ENCODE measurements at regions not wholly inside any gene's neighbourhood (a gene's known extent, or its start where the extent isn't known, plus 50 kb on each side); places are given as distances from the start of the nearest gene placed in this dataset.

DNA sequence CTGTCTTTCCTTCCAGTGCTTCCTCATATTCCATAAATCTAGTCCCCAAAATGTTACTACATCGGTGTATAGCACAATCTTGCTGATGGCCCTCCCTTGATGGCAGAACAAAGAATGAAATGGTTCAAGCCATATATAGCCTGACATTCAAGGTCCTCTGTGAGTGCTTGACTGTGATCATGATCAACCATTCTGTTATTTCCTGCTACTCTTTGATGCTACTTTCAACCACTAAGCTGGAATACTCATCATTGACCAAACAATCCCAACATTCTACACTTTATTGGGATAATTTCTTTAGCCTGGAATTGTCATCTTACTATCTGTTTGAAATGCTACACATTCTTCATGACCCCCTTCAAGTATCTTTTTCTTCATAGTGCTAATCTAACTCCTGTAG lies 633.9 kb downstream of the PLCL1 start:
- no peaks in the 10 kb centered on the region for H3K9me3 ChIP-seq
- DNase-seq, result no peak
- no peaks in the 10 kb centered on the region for H3K36me3 ChIP-seq
- H3K27me3 ChIP-seq, result no peaks in the 10 kb centered on the region
- H3K4me3 ChIP-seq (ENCODE audit: low read depth, low read length), result no peak overlapping the region
- TF ChIP-seq, protein P1, sequence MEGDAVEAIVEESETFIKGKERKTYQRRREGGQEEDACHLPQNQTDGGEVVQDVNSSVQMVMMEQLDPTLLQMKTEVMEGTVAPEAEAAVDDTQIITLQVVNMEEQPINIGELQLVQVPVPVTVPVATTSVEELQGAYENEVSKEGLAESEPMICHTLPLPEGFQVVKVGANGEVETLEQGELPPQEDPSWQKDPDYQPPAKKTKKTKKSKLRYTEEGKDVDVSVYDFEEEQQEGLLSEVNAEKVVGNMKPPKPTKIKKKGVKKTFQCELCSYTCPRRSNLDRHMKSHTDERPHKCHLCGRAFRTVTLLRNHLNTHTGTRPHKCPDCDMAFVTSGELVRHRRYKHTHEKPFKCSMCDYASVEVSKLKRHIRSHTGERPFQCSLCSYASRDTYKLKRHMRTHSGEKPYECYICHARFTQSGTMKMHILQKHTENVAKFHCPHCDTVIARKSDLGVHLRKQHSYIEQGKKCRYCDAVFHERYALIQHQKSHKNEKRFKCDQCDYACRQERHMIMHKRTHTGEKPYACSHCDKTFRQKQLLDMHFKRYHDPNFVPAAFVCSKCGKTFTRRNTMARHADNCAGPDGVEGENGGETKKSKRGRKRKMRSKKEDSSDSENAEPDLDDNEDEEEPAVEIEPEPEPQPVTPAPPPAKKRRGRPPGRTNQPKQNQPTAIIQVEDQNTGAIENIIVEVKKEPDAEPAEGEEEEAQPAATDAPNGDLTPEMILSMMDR (IDR thresholded peaks at IDR 0.05; ENCODE audit: low read depth, low read length), result no peak
- no peaks in the 10 kb centered on the region; the same call in 1 of the 2 replicates for H3K4me1 ChIP-seq

DNA sequence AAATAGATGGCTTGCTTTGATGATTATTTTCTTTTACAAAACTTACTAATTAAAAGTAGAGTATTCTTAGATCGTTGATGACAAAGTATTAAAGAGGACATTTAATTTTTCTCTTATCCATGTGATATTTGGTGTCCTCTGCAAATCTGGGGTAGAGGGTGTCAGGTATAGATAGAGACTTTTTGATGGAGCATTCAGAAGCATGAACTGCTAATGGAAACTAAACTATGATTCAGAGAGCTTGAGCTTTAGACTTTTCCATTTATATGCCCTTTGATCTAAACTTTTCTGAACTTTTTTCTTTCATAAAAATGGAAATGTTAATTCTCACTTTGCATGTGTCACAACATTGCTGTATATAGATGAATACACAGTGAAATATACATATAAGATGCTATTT lies 619.7 kb downstream of the PLCL1 start:
- TF ChIP-seq, protein P1 (IDR thresholded peaks at IDR 0.05; ENCODE audit: low read depth, low read length), result no peak
- DNase-seq, result no peak
- Histone ChIP-seq H3K27me3 (no peaks in the 10 kb centered on the region), H3K4me3 (ENCODE audit: low read depth, low read length) (no peak overlapping the region), H3K4me1 (no peaks in the 10 kb centered on the region), H3K9me3 (no peaks in the 10 kb centered on the region), H3K36me3 (no peaks in the 10 kb centered on the region)

DNA sequence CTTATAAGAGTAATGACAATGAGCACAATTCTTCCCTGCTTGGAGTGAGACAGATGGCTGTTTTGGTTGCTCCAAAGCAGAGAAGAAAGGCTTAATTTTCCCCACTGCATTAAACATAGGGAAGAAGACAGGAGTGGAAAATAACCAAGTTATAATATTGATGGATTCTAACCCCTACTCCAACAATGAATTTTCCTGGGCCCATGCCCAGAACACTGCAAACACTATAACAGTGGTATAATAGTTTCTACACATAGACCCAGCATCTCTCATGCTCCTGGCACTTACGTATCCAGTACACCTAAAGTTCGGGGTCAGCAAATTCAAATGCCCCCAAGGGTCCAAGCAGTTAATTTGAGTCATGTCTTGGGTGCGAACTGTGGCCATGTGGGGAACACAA lies 613.4 kb downstream of the PLCL1 start:
- no peak for DNase-seq
- Histone ChIP-seq H3K27me3 (0 out of 2 replicates have a peak, but pooled peaks cover 3% of the 10 kb centered on the region), H3K4me1 (no peaks in the 10 kb centered on the region), H3K4me3 (ENCODE audit: low read depth, low read length) (no peak overlapping the region), H3K9me3 (no peaks in the 10 kb centered on the region), H3K36me3 (no peaks in the 10 kb centered on the region)
- TF ChIP-seq, protein P1 (IDR thresholded peaks at IDR 0.05; ENCODE audit: low read depth, low read length), result no peak

DNA sequence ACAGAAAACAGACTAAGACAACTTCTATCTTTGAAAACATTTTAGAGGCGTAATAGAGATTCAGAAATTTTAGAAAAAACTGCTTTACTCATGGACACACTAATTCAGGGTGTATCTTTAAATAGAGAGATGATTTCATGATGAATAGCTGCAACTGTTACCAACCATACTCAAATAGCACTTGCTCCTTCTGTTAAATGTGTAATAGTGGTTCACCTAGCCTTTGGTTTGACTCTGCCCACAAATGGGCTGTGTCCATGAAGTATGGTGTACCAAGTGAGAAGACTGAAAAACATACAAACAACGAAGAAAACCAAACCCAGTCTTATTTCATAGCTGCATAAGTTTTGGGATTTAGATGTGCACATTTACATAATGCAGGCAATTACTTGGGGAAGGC lies 610.6 kb downstream of the PLCL1 start:
- H3K4me1 ChIP-seq, result no peaks in the 10 kb centered on the region
- DNase-seq, result no peak

GRCh38 chr2:198411936-198412335 lies 607.5 kb downstream of the PLCL1 start:
- H3K4me1 ChIP-seq, result no peaks in the 10 kb centered on the region
- H3K36me3 ChIP-seq, result no peaks in the 10 kb centered on the region
- H3K4me3 ChIP-seq (ENCODE audit: low read depth, low read length), result no peak overlapping the region
- TF ChIP-seq, protein P1 (IDR thresholded peaks at IDR 0.05; ENCODE audit: low read depth, low read length), result no peak
- H3K9me3 ChIP-seq, result no peaks in the 10 kb centered on the region
- H3K27me3 ChIP-seq, result 0 out of 2 replicates have a peak, but pooled peaks cover 2% of the 10 kb centered on the region
- no peak for DNase-seq

More for the DNA sequence above, 610.6 kb downstream of the PLCL1 start:
- Histone ChIP-seq H3K36me3 (no peaks in the 10 kb centered on the region), H3K27me3 (0 out of 2 replicates have a peak, but pooled peaks cover 3% of the 10 kb centered on the region), H3K9me3 (no peaks in the 10 kb centered on the region), H3K4me3 (ENCODE audit: low read depth, low read length) (no peak overlapping the region)
- TF ChIP-seq, protein P1 (IDR thresholded peaks at IDR 0.05; ENCODE audit: low read depth, low read length), result no peak

- Histone ChIP-seq H3K9me3 (no peaks in the 10 kb centered on the region), H3K4me1 (no peaks in the 10 kb centered on the region), H3K36me3 (no peaks in the 10 kb centered on the region), H3K4me3 (ENCODE audit: low read depth, low read length) (no peak overlapping the region), H3K27me3 (no peaks in the 10 kb centered on the region)
- no peak for DNase-seq
- TF ChIP-seq, protein P1 (IDR thresholded peaks at IDR 0.05; ENCODE audit: low read depth, low read length), result no peak
These were observed 603.8 kb downstream of the PLCL1 start for GRCh38 chr2:198408171-198408570.

Data from BE2C (cell line).